GM21423 (cell line): ENCODE measurements at regions not wholly inside any gene's neighbourhood (a gene's known extent, or its start where the extent isn't known, plus 50 kb on each side); places are given as distances from the start of the nearest gene placed in this dataset.
"Not testable (repeated sequence)": the region's sequence is repeated elsewhere in the genome, so short reads cannot be mapped to it uniquely, and the experiment has no call there.

Source experiments
- ATAC-seq: cut with Tn5 transposase; IDR thresholded peaks from one replicate; pipeline ENCODE4 v1.9.1; 2021; ENCODE audit warnings: mild to moderate bottlenecking, moderate library complexity; ENCODE audit not compliant: unreplicated experiment

DNA sequence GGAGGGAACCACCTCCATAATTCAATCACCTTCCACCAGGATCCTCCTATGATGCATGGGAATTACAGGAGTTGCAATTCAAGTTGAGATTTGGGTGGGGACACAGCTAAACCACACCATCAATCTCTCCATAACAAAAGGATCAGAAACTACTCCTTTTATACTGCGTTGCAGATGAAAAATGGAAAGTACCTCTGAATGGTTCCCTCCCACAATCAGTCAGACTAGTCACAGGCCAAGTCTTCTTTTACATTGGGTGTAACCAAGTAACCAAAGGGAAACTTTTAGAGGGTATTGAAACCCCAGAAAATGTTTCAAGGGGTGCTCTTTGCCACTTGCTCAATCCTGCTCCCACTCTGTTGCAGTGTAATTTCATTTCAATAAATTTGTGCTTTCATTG, 504.3 kb upstream of the CNTN3 start:
- ATAC-seq: no peak

DNA sequence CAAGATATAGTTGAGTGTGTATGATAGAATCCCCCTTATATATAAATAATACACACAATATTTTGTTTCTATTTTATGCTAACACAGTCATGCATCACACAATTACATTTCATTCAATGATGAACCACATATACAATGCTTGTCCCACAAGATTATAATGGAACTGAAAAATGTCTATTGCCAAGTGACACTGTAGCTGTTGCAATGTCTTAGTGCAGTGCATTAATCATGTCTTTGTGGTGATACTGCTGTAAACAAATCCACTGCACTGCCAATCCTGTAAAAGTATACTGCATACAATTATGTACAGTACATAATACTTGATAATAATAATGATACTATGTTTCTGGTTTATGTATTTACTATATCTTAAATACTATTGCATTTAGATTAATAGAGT, 512.1 kb upstream of the CNTN3 start:
- no peak for ATAC-seq

DNA sequence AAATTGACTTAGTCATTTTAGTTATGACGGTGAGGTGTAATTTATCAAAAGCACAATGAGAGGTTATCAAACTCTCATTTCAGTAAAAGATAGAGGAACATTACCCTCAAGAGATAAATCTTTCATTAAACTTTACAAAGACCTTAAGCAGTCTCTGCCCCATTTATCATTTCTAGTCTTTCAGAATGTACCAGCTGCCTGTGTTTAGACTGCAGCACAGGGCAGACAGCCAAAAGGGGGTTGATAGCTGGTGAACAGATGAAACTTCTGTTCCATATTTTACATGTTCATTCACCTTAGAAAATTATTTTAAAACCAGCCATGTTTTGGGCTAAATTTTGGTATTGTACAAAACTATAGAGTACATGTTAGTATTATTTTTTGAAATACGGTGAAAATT, 514.6 kb upstream of the CNTN3 start:
- ATAC-seq: no peak

DNA sequence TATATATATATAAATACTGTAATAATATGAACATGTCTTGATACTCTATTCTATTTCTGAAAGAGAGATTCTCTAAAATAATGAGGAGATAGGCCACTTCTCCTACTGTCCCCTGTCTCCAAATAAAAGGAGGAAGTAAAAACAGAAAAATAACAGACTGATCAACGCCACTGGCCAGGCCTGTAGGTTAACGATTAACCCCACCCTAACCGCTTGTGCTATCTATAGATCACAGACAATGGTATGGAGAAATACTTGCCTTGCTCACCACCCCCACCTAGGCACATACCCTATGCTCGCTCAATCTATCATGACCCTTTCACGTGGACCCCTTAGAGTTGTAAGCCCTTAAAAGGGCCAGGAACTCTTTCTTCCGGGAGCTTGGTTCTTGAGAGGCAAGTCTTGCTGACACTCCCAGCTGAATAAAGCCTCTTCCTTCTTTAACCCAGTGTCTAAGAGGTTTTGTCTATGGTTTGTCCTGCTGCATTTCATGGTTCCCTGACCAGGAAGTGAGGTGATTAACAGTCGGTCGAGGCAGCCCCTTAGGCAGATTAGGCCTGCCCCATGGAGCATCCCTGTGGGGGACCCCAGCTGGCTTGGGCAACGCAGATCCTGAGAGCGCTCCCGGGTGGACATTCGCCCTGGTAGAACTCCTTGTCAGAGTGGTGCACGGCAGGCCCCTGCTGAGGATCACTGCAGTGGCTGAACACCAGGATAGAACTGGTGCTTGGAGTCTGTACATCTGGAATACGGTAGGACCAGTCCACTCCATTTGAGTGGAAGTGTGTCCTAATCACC, 521.8 kb upstream of the CNTN3 start:
- no peak for ATAC-seq

DNA sequence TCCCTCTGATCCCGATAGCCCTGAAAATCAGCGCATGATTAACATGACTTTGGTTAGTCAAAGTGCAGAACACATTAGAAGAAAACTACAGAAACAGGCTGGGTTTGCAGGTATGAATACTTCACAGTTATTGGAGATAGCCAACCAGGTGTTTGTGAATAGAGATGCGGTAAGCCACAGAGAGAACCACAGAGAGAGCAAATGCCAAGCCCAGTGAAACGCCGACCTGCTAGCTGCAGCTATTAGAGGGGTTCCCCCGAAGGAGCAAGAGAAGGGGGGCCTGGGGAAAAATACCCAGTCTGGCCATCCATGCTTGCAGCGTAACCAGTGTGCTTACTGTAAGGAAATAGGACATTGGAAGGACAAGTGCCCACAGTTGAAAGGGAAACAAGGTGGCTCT, 523.9 kb upstream of the CNTN3 start:
- no peak for ATAC-seq

DNA sequence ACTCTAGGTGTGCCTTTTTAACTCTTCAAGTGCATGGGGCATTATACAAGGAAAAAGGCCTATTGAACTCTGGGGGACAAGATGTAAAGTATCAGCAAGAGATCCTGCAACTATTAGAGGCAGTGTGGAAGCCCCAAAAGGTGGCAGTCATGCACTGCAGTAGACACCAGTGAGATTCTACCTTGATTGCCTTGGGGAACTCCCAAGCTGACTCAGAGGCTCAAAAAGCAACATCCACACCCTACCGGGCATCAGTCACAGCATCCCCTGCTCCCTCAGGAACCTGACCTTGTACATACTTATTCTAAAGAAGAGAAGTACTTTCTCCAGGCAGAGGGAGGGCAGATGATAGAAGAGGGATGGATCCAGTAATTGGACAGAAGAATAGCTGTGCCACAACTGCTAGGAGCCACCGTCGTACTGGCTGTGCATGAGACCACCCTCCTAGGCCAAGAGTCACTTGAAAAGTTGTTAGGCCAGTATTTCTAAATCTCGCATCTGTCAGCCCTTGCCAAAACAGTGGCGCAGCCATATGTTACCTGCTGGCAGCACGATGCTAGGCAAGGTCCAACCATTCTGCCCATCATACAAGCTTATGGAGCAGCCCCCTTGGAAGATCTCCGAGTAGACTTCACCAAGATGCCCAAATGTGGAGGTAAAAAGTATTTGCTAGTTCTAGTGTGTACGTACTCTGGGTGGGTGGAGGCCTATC, 523.1 kb upstream of the FRG2C start:
- no peak for ATAC-seq

DNA sequence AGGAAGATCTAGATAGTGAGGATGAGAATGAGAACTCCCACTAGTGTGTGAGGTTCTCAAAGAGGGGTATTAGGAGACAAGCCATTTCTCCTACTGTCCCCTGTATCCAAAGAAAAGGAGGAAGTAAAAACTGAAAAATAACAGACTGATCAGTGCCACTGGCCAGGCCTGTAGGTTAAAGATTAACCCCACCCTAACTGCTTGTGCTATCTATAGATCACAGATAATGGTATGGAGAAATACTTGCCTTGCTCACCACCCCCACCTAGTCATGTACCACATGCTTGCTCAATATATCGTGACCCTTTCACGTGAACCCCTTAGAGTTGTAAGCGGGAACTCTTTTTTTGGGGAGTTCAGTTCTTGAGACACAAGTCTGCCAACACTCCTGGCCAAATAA, 519.7 kb upstream of the FRG2C start:
- ATAC-seq: no peak

DNA sequence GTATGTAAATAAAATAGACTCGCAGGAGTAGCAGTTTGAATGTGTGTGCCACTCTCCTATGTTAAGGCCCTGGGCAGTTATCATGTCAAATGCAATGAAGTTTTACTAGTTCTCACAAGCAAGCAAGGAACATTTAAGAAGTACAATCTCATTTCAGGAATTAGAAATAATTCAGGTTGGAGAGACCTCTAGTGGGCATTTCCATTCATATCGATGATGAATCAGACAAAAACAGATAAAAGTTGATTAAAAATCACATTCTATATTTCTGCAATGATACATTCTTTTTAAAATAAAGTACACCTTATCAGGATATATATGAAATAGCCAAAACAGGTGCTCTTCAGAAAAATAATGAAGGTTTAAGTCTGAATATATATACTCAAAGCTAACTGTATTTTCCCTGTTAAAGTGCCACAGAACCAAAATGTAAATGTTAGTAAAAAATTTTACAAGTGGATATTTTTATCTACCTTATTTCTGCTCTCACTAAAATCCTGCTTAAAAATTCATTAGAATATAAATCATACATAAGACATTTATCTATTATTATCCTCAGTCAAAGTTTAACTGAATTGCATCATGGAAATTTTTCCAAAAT, 492.4 kb upstream of the FRG2C start:
- ATAC-seq: no peak

DNA sequence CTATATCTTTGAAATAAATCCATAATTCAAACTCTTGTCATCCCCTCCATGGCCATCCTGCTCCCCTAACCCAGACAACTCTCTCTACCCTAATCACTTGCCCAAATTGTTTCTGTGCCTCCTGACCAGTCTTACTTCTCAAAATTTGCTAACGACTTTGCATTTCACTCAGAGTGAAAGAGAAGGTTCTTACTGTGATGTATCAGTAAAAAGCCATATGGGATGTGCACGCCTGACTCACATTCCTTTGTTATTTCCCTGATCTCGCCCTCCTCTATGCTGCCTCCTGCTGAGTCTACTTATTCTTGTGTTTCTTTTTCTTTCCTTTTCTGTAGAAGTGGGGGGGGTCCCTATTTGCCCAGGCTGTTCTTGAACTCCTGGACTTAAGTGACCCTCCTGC, 487.2 kb upstream of the FRG2C start:
- no peak for ATAC-seq

DNA sequence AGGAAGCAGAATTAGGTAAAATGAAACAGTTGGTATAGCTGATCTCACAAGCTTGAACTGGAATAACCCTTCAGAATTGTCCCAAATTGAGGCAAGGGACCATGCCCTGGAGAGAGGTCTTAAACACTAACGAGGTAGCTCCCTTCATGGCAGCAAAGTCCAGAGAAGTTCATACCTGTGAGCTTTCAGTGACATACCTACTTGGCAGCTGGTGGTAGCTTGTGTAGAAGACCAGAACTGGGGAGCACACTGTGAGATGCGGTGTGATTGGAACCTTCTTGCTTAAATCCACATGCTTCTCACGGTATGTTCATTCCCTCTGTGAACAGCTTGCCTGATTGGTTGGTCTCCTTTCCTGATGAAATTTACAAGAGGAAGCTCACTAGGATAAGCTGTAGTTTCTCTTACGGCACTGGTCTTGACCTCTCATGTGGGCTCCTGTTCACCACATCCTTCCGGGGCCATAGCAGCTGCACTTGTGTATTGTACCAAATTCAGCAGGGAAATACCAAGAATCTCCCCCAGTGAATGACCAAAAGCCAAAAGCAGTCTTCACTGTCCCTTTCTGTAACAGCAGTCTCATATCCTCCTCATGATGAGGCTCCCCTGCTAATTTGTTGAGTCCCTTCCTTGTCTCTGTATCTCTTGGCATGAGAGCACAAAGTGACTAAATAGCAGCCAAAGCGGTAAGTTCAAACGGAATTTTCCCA, 483.7 kb upstream of the FRG2C start:
- ATAC-seq: no peak

DNA sequence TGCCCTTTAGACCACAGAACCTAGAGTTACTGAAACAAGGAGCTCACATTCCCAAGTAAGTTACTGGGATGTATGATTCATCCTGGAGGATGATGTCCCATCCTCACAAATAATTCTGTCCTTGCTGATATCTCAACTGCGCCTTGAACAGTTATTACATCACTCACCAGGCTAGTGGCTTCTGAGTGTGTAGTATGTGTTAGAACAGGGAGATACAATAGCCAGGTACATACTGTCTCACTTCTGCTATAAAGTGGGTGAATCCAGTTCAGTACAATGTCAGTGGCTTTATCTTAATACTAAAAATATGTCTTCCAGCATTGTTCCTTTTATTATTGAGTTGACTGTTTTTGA, 483.2 kb upstream of the FRG2C start:
- no peak for ATAC-seq

DNA sequence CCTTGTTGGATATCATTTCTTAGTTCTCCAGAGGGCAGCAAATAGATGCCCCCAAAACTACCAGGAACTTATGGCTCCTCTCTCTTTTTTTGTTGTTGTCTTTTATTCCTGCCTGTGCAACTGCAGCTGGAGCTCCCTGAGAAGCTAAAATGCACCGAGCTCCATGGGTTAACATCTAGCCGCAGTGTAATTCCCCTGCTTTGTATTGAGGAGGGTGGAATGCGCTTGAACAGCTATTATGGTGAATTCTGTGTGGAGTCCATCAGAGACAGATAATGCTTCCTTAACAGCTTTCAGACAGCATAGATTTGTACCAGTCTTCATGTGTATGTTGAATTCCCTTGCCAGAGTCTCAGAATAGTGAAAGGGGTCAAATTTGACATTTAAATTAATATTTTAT, 475.2 kb upstream of the FRG2C start:
- ATAC-seq: no peak

DNA sequence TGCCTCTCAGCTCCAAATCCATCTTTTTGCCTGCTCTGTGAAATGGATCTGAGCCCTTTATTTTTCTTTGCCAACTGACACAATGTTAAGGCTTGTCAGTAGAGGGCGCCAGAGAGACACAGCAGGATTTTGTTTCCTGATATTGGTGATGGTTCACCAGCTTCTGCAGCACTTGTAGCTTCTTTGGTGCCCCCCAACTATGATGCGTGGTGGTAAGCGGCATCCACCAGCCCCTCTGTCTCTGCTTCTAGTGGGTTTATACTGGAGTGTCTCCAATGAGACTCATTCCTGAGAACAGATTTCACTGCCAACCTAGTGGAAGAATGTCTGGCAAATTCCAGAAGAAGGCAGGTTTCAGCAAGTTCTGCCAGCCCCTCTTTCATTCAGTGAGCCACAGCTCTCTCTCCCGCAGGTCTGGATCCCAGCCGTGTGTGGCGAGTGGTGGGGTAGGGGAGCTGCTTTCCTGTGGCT, 471.9 kb upstream of the FRG2C start:
- no peak for ATAC-seq

DNA sequence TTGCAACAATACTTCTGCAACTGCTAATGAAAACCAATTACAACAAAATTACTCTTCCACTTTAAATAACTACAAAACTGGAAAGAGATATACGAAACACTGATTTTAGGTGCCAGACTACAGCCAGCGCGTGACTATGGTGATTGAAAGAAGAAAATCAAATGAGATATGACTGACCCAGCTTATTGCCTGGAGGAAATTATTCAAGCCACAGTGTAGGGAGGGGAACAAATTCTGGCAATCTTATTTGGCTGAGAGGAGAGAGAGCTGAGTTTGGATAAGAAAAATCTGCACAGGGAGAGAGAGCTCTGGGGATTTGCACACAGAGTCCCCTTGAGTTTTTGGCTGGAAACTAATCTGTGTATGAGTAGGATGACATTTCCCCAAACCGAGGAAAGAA, 470.3 kb upstream of the FRG2C start:
- no peak for ATAC-seq

DNA sequence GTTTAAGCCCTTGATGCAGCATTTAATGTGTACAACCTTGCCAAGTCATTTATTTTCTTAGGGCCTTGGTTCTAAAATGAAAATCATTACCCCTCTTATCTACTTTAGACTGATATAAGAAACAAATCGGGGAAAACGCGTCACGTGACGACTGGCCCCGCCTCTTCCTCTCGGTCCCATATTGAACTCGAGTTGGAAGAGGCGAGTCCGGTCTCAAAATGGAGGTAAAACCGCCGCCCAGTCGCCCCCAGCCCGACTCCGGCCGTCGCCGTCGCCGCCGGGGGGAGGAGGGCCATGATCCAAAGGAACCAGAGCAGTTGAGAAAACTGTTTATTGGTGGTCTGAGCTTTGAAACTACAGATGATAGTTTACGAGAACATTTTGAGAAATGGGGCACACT, 449.8 kb upstream of the FRG2C start:
- not testable (repeated sequence) for ATAC-seq

DNA sequence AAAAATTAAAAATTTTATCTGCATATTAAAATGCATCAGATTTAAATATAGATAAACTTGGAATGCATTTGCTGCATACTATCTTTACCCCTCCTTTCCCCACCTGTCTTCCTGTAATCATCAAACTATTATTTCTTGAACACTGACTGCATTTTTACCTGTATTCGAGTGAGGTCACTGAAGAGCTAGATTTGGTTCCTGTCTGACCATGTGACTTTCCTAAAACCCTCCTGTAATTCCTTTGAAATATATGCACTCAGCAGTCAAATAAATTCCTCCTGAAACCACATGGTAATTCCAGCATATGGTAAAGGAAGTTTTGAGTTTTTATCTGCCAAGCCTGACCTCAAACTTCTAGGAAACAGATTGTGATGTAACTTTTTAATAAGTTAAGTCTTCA, 445.6 kb upstream of the FRG2C start:
- ATAC-seq: no peak

DNA sequence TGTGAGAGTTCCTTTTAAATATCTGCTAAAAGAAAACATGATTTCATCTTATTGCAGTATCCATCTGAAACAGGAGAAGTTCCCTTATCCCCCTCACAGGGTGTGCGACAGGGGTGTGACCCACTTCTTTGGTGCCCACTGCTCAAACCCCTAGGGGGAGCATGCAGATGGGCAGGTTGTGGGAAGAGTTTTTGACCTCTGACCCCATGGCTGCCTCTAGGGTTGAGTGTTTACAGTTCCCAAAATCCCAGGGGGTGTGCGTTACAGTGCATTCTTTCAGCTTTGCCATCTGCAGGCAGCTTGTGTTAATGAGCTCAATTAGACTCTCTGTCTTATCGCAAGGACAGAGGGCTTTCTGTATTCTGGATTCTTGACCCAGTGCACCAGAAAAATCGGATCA, 443.2 kb upstream of the FRG2C start:
- ATAC-seq: no peak

DNA sequence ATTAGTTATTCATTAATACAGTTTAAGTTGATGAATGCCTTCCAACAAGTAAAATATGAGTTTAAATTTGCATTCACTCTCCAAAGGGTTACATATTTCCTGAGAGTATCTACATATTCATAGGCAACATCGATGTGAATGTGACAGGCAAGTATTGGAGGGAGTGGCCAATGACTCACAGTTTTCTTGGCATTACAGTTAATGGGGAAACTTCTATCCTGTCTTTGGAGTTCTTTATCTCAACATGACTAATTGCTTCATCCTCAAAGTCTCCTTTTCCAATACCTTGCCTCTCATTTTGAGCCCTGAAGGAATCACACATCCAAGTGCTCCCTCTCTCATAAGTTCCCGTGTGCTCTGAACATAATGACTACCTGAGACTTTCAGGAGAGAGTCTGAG, 439.7 kb upstream of the FRG2C start:
- no peak for ATAC-seq

DNA sequence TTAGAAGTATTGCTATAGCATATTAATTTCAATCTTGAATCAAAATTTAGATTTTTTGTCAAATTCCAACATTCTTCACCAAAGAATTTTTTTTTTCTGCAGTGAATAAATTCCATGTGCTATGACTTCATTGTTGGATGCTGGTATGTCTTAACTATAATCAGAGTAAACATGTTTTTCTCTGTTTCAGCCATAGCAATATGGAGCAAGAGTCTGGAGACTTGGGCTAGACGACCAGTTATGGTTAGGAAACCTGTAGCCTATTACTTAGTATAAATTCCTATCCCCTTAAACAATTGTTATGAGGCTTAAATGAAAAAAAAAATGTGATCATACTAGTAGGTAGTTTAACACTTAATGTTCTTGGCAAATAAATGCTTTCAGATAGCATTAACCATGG, 431.9 kb upstream of the FRG2C start:
- ATAC-seq: no peak

DNA sequence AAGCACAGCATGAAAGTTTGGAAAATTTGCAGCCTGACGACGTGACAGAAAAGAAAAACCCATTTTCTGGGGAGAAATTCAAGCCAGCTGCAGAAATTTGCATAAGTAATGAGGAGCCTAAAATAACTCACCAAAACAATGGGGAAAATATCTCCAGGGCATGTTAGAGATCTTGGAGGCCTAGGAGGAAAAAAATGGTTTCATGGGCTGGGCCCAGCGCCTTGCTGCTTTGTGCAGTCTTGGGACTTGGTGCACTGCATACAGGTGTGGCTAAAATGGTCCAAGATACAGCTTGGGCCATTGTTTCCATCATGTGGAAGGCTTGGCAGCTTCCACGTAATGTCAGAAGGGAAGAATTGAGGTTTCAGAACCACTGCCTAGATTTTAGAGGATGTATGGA, 428.5 kb upstream of the FRG2C start:
- ATAC-seq: no peak

DNA sequence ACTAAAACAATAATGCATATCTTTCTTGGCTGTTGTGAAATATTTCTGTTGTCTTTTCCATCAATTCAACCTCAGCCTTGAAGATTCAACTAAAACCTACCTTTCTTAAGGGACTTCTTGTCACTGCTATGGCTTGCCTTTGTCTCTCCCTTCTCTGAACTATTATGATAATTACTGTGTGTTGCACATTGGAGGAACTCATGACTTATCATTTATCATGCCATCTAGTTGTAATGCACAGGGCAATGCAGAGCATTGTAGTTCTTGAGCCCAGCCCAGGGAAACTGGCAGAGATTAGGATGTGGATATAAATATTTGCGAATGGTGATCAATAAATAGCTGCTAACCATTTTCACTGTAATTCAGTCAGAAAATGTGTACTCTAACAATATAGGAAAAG, 427.1 kb upstream of the FRG2C start:
- no peak for ATAC-seq

DNA sequence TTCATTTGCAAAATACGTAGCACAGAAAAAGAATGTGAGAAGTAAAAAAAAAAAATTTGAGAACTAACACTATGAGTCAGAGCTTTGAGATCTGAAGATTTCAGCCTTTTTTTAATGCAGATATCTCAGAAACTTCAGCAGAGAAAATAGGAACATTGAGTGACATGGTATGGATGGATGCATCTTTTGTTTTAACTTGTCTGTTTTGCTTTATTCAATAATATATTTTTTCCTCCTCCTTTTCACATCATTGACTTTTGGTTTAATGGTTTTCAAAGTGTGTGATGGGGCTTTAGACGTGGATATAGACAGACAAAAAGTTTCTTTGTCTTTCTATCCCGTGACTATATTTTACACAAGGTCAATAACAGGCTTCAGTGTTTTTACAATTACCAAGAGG, 426.7 kb upstream of the FRG2C start:
- no peak for ATAC-seq
